ENCODE measurements at regions not wholly inside any gene's neighbourhood (a gene's known extent, or its start where the extent isn't known, plus 50 kb on each side); places are given as distances from the start of the nearest gene placed in this dataset.
"Not testable (repeated sequence)": the region's sequence is repeated elsewhere in the genome, so short reads cannot be mapped to it uniquely, and the experiment has no call there.

GRCh38 chr10:94088926-94089381 is 95.2 kb downstream of the PLCE1 start:
- no peak for DNase-seq (ENCODE audit: low read depth in 2 of 2)

- DNase-seq (ENCODE audit: low read depth in 2 of 2), result no peak
Measured at GRCh38 chr10:94091649-94092048, 97.9 kb downstream of the PLCE1 start.

DNA sequence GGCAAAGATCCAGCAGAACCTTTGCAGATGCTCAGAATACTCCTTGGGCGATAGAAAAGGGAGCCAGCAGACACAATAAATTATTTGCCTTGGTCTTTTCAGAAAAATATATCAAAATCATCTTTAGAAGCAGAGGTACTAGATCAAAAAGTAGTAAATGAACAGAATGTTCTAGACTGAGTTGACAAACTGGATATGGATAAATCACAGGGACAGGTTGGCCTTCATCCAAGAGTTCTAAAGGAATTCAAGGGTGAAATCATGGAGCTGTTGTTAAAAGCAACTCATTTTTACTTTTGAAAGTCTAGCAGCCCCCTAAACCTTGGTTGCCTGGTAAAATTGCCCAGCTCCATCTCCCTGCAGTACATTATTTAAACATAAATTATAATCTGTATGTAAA is 99.1 kb downstream of the PLCE1 start:
- DNase-seq (ENCODE audit: low read depth in 2 of 2), result no peak

GRCh38 chr10:94093286-94093905 is 99.7 kb downstream of the PLCE1 start:
- DNase-seq (ENCODE audit: low read depth in 2 of 2), result no peak

GRCh38 chr10:94094540-94094939 is 100.8 kb downstream of the PLCE1 start:
- DNase-seq (ENCODE audit: low read depth in 2 of 2), result no peak

GRCh38 chr10:94097656-94098055 is 103.9 kb downstream of the PLCE1 start:
- no peak for DNase-seq (ENCODE audit: low read depth in 2 of 2)

GRCh38 chr10:94098896-94099295 is 105.2 kb downstream of the PLCE1 start:
- DNase-seq (ENCODE audit: low read depth in 2 of 2), result no peak

- DNase-seq (ENCODE audit: low read depth in 2 of 2), result no peak
Measured at GRCh38 chr10:94101894-94102293, 108.2 kb downstream of the PLCE1 start.

GRCh38 chr10:94102436-94102835 is 108.7 kb downstream of the PLCE1 start:
- no peak for DNase-seq (ENCODE audit: low read depth in 2 of 2)

- no peak for DNase-seq (ENCODE audit: low read depth in 2 of 2)
Measured at GRCh38 chr10:94103192-94103591, 109.5 kb downstream of the PLCE1 start.

GRCh38 chr10:94103801-94104221 is 110.1 kb downstream of the PLCE1 start:
- no peak for DNase-seq (ENCODE audit: low read depth in 2 of 2)

- DNase-seq (ENCODE audit: low read depth in 2 of 2), result no peak
Measured at GRCh38 chr10:94104316-94105000, 110.7 kb downstream of the PLCE1 start.

DNA sequence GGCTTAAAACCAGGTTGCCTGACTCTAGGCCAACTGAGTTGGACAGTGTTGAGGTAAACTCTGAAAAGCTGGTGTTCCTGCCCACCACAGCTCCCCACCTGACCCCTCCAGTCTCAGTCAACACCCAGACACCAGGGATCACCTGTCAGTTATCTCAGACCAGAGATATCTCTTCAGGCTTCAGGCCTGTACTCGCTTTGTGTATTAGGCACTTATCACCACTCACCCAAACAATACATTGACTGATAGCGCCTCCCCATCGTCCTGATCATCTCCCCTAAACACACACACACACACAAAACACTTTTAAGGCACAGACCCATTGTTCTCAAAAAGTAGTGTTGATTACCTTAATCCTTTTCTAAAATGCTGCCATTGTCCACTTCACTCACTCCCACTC is 111.5 kb downstream of the PLCE1 start:
- DNase-seq (ENCODE audit: low read depth in 2 of 2), result no peak

DNA sequence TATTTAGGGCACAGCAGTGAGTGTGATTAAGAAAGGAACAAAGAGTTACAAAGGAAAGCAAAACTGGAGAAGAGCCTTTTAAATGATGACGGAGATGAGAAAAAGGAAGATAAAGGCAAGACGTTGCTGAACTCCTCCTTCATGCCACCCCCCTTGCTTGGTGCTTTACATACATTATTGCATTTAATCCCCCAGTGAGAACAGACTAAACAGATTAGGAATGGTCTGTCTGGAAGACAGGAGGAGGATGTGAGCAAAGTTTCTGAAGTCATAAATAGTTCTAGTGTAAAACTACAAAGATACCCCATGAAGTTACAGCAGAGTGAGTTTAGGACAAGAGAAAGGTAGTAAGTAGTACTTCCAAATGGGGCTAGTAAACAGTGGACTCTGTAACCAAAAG is 113.5 kb downstream of the PLCE1 start:
- no peak for DNase-seq (ENCODE audit: low read depth in 2 of 2)

DNA sequence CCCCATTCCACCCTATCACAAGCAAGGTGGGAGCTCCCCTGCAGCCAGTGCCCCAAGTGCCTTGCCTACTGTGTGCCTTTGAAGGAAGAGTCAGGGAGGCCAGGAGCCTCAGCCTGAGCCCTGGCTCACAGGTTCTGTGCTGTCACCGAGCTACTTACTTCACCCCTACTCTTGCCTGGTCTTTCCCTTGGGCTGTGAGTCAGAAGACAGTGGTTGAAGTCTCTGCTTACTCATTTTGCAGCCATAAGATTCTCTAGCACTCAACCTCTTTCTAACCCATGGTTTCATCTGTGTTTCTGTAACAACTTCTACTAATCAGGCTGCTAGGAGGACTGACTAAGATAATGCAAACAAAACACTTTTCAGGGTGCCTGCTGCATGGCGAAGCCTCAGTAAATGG is 114.5 kb downstream of the PLCE1 start:
- DNase-seq (ENCODE audit: low read depth in 2 of 2), result no peak

GRCh38 chr10:94111367-94111766 is 117.6 kb downstream of the PLCE1 start:
- no peak for DNase-seq (ENCODE audit: low read depth in 2 of 2)

GRCh38 chr10:94112321-94112720 is 118.6 kb downstream of the PLCE1 start:
- no peak for DNase-seq (ENCODE audit: low read depth in 2 of 2)

DNA sequence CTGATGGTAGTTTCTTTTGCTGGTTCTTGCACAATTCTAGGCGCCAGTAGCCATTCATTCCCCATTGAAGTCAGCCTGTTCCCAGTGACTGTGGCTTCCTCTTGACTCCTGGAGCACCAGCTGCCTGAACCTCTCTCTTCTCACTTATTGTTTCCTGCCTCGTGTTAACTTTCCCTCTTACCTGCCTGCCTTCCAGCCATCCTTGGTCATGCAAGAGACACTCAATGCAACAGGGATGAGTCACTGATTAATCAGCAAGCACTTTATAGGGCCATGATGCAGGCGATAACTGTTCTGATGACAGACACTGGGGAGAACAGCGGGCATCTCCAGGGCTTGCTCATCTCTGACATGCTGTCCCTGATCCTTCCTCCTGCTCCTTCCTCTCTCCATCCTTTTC is 122.0 kb downstream of the PLCE1 start:
- DNase-seq (ENCODE audit: low read depth in 2 of 2), result no peak

DNA sequence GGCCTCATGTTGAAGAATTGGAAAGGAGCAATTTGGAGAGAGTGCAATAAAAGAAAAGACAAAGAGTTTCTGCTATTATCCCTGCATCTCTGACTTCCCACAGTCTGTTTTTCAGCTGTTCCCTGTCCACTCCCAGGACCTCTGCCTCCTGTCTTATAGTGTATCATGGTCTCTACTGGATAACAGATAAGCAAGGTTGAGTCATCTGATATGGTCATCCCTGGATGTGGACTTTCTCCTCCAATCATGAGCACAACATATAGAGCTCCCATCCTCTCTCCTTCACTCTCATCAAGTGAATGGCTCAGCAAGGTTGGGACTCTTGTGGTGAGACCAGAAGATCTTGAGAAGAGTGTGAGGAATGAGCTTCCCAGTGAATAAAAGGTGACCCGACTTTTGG is 123.1 kb downstream of the PLCE1 start:
- no peak for DNase-seq (ENCODE audit: low read depth in 2 of 2)

DNA sequence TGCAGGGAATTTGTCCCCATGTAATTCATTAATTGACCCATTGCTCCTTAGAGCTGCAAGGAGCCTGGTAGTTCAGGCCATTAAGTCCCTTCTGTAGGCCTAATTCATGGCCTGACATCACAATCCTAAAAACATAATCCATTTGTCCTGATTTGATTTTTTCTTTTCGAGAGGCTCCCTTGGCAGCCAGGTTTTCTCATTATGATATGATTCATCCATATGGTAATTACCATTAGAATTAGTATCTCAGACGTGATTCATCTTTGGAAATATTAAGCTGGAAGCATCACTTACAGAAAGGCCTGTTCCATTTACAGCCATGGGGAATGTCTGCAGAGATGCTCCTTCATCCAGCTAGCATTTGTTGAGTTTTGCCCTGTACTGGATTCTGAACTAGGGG is 128.5 kb downstream of the PLCE1 start:
- DNase-seq (ENCODE audit: low read depth in 2 of 2), result no peak

GRCh38 chr10:94123258-94123995 is 129.7 kb downstream of the PLCE1 start:
- DNase-seq (ENCODE audit: low read depth in 2 of 2), result no peak

DNA sequence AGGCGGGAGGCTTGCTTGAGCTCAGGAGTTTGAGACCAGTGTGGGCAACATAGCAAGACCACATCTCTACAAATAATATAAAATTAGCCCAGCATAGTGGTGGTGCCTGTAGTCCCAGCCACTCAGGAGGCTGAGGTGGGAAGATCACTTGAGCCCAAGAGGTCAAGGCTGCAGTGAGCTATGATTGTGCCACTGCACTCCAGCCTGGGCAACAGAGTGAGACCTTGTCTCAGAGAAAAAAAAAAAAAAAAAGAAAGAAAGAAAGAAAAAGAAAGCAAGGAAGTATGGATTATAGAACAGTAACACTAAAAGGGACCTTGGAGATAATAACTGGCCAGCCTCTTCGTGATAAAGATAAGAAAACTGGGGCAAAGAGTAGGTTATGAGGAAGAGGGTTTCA is 130.4 kb downstream of the PLCE1 start:
- DNase-seq (ENCODE audit: low read depth in 2 of 2), result not testable (repeated sequence)

DNA sequence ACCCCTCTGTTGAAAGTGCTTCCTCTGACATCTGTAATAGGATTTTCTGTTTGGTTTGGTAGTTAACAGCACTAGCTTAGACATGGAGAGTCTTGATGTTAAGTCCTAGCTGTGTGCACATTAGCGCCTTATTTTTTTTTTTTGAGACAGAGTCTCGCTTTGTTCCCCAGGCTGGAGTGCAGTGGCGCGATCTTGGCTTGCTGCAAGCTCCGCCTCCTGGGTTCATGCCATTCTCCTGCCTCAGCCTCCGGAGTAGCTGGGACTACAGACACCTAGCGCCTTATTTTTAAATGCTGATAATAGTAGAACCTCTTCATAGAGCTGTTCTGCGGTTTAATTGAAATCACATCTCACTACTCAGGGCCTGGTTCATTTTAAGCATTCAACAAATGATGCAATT is 131.5 kb downstream of the PLCE1 start:
- DNase-seq (ENCODE audit: low read depth in 2 of 2), result not testable (repeated sequence)
